ENCODE measurements at regions not wholly inside any gene's neighbourhood (a gene's known extent, or its start where the extent isn't known, plus 50 kb on each side); places are given as distances from the start of the nearest gene placed in this dataset.

- TF ChIP-seq CTCF (IDR thresholded peaks at IDR 0.05; ENCODE audit: control extremely low read depth in 1 of 3, insufficient read depth in 1 of 3, low read depth in 1 of 3, low read length in 3 of 3) = no peak
- TF ChIP-seq MAFK (IDR thresholded peaks at IDR 0.05; ENCODE audit: low read depth, low read length) = no peak
- no peak for TF ChIP-seq POLR2A (IDR thresholded peaks at IDR 0.05; ENCODE audit: control extremely low read depth in 1 of 2, low read depth in 2 of 2, low read length in 2 of 2)
- TF ChIP-seq SRF (IDR thresholded peaks at IDR 0.05; ENCODE audit: low read depth, low read length) = no peak
Measured at GRCh38 chr2:64860276-64860885, 128.8 kb upstream of the SLC1A4 start.

Measured in H1 (cell line).